ENCODE measurements at regions not wholly inside any gene's neighbourhood (a gene's known extent, or its start where the extent isn't known, plus 50 kb on each side); places are given as distances from the start of the nearest gene placed in this dataset.
A peak's percentile ranks its signal among the peaks of the same experiment; 100 is the strongest.
"Not testable (repeated sequence)": the region's sequence is repeated elsewhere in the genome, so short reads cannot be mapped to it uniquely, and the experiment has no call there.

DNA sequence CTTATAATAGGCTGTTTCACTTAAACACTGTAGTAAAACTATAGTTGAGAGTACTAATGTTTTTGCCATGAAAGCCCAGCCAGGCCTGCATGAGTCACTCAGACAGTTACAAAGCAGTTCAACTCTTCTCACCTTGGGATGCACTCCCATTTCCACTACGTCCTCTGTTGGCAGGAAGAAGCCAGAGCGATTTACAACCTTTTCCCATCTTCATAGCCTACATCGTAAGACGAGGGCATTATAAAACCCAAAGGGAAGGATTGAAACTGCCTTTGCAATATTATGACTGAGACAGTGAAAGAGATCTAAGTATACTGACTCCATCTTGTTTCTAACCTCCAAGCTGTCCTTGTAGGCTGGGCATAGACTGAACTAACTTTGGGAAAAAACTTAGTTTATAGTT, 71.8 kb upstream of the CSF1 start:
- Histone ChIP-seq H3K4me3 (ENCODE audit: low read depth, low read length) (no peak overlapping the region), H3K27me3 (replicated peaks) (no peaks in the 10 kb centered on the region), H3K36me3 (replicated peaks) (no peaks in the 10 kb centered on the region), H3K27ac (peak overlapping the region; percentile 17)
- DNase-seq, result peak; percentile 54
- in situ Hi-C loops (cut with HindIII; ENCODE audit: low pct_ligation_motif_present, low sequenced_read_pairs), result no loop called here
- TF ChIP-seq, protein P1, sequence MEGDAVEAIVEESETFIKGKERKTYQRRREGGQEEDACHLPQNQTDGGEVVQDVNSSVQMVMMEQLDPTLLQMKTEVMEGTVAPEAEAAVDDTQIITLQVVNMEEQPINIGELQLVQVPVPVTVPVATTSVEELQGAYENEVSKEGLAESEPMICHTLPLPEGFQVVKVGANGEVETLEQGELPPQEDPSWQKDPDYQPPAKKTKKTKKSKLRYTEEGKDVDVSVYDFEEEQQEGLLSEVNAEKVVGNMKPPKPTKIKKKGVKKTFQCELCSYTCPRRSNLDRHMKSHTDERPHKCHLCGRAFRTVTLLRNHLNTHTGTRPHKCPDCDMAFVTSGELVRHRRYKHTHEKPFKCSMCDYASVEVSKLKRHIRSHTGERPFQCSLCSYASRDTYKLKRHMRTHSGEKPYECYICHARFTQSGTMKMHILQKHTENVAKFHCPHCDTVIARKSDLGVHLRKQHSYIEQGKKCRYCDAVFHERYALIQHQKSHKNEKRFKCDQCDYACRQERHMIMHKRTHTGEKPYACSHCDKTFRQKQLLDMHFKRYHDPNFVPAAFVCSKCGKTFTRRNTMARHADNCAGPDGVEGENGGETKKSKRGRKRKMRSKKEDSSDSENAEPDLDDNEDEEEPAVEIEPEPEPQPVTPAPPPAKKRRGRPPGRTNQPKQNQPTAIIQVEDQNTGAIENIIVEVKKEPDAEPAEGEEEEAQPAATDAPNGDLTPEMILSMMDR (IDR thresholded peaks at IDR 0.05; ENCODE audit: low read depth, low read length, missing control alignments), result no peak

DNA sequence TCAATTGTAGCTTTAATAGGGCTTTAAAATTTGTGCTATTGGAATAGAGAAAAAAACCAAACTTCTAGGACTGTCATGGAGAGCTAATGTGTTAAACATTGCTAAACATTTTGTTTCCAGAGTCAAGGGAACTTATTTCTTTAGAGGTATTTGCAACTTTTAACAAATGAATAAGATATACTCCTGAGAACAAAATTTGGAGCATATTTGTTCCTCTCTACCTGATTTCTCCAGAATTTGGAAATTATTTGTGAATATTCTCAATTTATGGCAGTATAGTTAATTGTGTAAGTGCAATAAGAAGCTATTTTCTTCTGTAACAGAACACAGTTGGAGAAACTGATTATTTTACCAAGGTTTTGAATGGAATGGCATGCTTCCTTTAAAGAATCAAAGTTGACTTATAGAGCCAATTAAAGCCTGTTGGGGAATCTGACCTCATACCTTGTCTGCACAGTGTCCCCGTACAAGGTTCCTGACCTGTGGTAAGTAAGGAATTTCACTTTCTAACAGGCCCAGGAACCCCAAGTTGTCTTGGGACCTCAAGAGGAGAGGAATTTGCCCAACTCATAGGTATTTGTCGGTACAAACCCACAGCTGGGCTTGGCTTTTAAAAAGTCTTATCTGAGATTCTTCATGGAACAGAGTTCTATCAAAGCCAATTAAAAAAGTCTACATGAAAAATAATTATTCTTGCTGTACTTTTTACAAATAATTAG, 72.6 kb upstream of the CSF1 start:
- Histone ChIP-seq H3K36me3 (replicated peaks) (no peaks in the 10 kb centered on the region), H3K27ac (no peak overlapping the region)
- in situ Hi-C loops (cut with HindIII; ENCODE audit: low pct_ligation_motif_present, low sequenced_read_pairs), result no loop called here

DNA sequence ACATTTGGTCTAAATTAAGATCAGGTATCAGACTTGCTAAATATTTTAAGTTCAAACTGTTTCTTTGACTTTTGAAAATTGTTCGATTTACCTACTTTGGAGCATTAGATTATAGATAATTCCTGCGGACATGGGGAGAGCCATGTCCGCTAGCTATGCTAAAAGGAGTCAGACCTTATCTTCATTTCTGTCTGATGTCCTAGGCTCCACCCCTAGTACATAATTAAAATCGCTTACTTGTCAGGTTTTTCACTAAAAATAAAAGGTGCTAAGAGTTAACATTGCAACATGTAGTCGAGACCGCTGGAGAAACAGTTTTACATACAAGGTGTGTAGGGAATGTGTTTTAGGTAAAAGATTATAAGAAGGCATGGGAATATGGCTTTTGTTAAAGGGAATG, 71.9 kb upstream of the EPS8L3 start:
- in situ Hi-C loops (cut with HindIII; ENCODE audit: low pct_ligation_motif_present, low sequenced_read_pairs); DNase-seq; H3K27me3 ChIP-seq (replicated peaks); H3K27ac ChIP-seq; H3K4me3 ChIP-seq (ENCODE audit: low read depth, low read length); H3K36me3 ChIP-seq (replicated peaks): not testable (repeated sequence)

More for the DNA sequence above, 72.6 kb upstream of the CSF1 start:
- H3K27me3 ChIP-seq (replicated peaks), result no peaks in the 10 kb centered on the region
- TF ChIP-seq, protein P1 (IDR thresholded peaks at IDR 0.05; ENCODE audit: low read depth, low read length, missing control alignments), result no peak
- no peak for DNase-seq
- no peak overlapping the region for H3K4me3 ChIP-seq (ENCODE audit: low read depth, low read length)

DNA sequence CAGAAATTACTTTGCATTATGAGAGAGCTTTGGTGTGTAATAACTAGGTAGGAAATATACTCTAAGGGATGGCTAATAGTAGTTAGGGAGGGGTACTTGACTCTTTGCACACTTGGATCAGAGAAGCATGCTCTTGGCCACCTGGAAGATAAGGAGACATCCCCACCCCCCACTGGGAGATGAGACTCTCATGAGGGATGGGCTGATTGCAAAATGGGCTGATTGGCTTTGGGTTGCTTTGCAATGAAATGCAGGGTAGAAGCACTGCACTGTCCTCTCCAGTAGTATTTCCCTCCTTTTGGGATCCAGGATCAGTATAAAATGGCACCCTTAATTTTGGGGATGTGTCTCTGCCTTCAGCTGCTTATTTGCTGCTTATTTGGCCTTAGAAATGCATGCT, 71.2 kb upstream of the EPS8L3 start:
- TF ChIP-seq, protein P1 (IDR thresholded peaks at IDR 0.05; ENCODE audit: low read depth, low read length, missing control alignments), result no peak
- no peaks in the 10 kb centered on the region for H3K36me3 ChIP-seq (replicated peaks)
- no peak overlapping the region for H3K4me3 ChIP-seq (ENCODE audit: low read depth, low read length)
- in situ Hi-C loops (cut with HindIII; ENCODE audit: low pct_ligation_motif_present, low sequenced_read_pairs), result no loop called here
- H3K27me3 ChIP-seq (replicated peaks), result no peaks in the 10 kb centered on the region
- H3K27ac ChIP-seq, result no peak overlapping the region
- DNase-seq, result no peak

DNA sequence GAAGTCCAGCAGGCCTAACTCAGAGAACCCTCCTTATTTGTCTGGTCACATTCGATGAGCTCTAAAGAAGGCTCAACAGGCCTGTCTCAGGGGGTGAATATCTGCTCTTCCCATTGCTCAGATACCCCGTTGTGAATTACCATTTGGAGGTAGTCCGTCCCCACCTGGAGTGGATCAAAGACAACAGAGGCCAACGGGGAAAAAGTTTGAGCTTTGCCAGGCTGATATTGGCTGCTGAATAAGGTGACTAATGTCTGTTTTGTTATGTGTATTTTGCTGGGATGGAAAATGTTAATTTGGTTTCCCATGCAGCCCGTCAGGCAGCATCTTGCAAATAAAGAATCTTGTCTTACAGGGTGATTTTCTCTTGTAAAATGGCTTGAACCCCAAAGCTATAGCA, 69.2 kb upstream of the EPS8L3 start:
- H3K27me3 ChIP-seq (replicated peaks), result no peaks in the 10 kb centered on the region
- in situ Hi-C loops (cut with HindIII; ENCODE audit: low pct_ligation_motif_present, low sequenced_read_pairs), result no loop called here
- H3K27ac ChIP-seq, result no peak overlapping the region
- no peaks in the 10 kb centered on the region for H3K36me3 ChIP-seq (replicated peaks)
- no peak overlapping the region for H3K4me3 ChIP-seq (ENCODE audit: low read depth, low read length)
- TF ChIP-seq, protein P1 (IDR thresholded peaks at IDR 0.05; ENCODE audit: low read depth, low read length, missing control alignments), result no peak
- no peak for DNase-seq

DNA sequence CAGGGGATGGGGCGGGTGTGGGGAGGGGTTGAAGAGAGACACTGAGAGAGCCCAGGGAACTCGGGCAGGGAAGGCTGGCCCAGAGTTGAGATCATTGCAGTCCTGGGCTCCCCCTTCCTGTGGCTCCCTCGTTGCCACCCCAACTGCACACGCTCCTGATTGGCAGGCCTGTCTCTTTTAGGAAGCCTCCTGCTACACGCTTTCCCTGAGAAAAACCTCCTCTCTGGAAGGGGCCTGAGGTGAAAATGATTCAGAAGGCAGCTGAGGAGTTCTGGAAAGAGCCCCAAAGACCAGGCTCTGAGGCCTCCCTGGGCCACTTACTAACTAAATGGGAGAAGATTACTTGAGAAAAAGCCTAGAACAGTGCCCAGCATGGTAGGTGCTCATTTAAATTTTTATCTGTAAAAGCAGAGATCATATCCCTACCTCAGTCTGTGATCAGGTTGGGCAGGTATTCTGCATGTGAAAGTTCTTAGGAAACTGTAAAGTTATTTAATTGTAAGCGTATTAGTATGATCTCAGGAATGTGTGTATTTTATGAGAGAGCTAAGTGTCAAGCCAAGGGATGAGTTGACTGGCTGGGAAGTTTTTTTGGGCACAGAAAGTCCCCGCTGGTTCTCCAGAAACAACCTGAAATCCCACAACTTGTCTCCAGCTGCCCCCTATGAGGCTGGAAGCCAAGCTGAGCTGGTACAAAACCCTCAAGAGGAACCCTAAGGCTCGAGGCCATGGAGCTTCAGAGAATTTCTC, 65.2 kb upstream of the EPS8L3 start:
- no peak for DNase-seq
- no peaks in the 10 kb centered on the region for H3K27me3 ChIP-seq (replicated peaks)
- in situ Hi-C loops (cut with HindIII; ENCODE audit: low pct_ligation_motif_present, low sequenced_read_pairs), result no loop called here
- H3K36me3 ChIP-seq (replicated peaks), result no peaks in the 10 kb centered on the region
- no peak overlapping the region for H3K4me3 ChIP-seq (ENCODE audit: low read depth, low read length)
- no peak overlapping the region for H3K27ac ChIP-seq
- TF ChIP-seq, protein P1 (IDR thresholded peaks at IDR 0.05; ENCODE audit: low read depth, low read length, missing control alignments), result no peak

All from brain microvascular endothelial cell (primary cell).